WTC11 (cell line): ENCODE measurements at regions not wholly inside any gene's neighbourhood (a gene's known extent, or its start where the extent isn't known, plus 50 kb on each side); places are given as distances from the start of the nearest gene placed in this dataset.

Experiments used
- ATAC-seq: fragments of 200-7000 bp; cut with Tn5 transposase; 2 replicates; pipeline ENCODE4 v1.10.0; 2021; ENCODE audit warnings: mild to moderate bottlenecking, moderate library complexity
- CTCF ChIA-PET: fragments of 300-600 bp; sonication (Branson Sonifier 250); formaldehyde crosslinking; loops from one replicate; lab custom pipeline; 2021; ENCODE audit warnings: antibody characterized with exemption; lab: Charles Lee
- POLR2A ChIA-PET: fragments of 350-600 bp; sonication (Branson Sonifier 250); formaldehyde crosslinking; loops from one replicate; lab custom pipeline; 2021; ENCODE audit warnings: antibody characterized with exemption; lab: Charles Lee
- DNase-seq: peaks from one replicate; pipeline ENCODE4 v3.0.0; 2021; ENCODE audit warnings: low spot score
- H3K27ac Mint-ChIP-seq: 2 replicates; pipeline ENCODE4 v1.8.0; 2021; ENCODE audit warnings: mixed read lengths
- H3K27me3 Mint-ChIP-seq: 2 replicates; pipeline ENCODE4 v1.8.0; 2021; ENCODE audit warnings: low read depth, mild to moderate bottlenecking, moderate library complexity, mixed read lengths
- H3K36me3 Mint-ChIP-seq: 2 replicates; pipeline ENCODE4 v1.8.0; 2021; ENCODE audit warnings: mixed read lengths
- H3K4me1 Mint-ChIP-seq: 2 replicates; pipeline ENCODE4 v1.8.0; 2022; ENCODE audit warnings: mixed read lengths
- H3K4me3 Mint-ChIP-seq: 2 replicates; pipeline ENCODE4 v1.8.0; 2021; ENCODE audit warnings: mild to moderate bottlenecking, moderate library complexity, mixed read lengths
- H3K9me3 Mint-ChIP-seq: 2 replicates; pipeline ENCODE4 v1.8.0; 2021; ENCODE audit warnings: mixed read lengths
- ATF1 ChIP-seq: sonication (generic); formaldehyde crosslinking; IDR thresholded peaks from 2 replicates; pipeline ENCODE4 v1.8.1; 2023; ENCODE audit warnings: mild to moderate bottlenecking, moderate library complexity, missing genetic modification reagents
- ATF3 ChIP-seq: sonication (generic); formaldehyde crosslinking; conservative IDR thresholded peaks from 2 replicates; pipeline ENCODE4 v1.8.1; 2022; ENCODE audit warnings: mild to moderate bottlenecking, missing genetic modification reagents
- ATF6 ChIP-seq: sonication (generic); formaldehyde crosslinking; IDR thresholded peaks from 2 replicates; pipeline ENCODE4 v1.8.1; 2023; ENCODE audit warnings: mild to moderate bottlenecking, missing genetic modification reagents
- CREB1 ChIP-seq: sonication (generic); formaldehyde crosslinking; IDR thresholded peaks from 2 replicates; pipeline ENCODE4 v1.8.0; 2023; ENCODE audit warnings: mild to moderate bottlenecking, missing genetic modification reagents
- CTCF ChIP-seq: fragments of 200-600 bp; IDR thresholded peaks from 2 replicates; pipeline ENCODE4 v1.8.0; 2022; ENCODE audit warnings: antibody characterized with exemption
- E2F4 ChIP-seq: sonication (generic); formaldehyde crosslinking; IDR thresholded peaks from 2 replicates; pipeline ENCODE4 v1.8.1; 2022; ENCODE audit warnings: low read depth, mild to moderate bottlenecking, moderate library complexity, missing genetic modification reagents, borderline replicate concordance
- ESRRA ChIP-seq: sonication (generic); formaldehyde crosslinking; IDR thresholded peaks from 2 replicates; pipeline ENCODE4 v1.8.1; 2022; ENCODE audit warnings: mild to moderate bottlenecking, missing genetic modification reagents, borderline replicate concordance
- ETV6 ChIP-seq: sonication (generic); formaldehyde crosslinking; IDR thresholded peaks from 2 replicates; pipeline ENCODE4 v1.8.1; 2022; ENCODE audit warnings: mild to moderate bottlenecking, missing genetic modification reagents
- GRHL2 ChIP-seq: fragments of 250-450 bp; sonication (Bioruptor Pico); IDR thresholded peaks from 2 replicates; pipeline ENCODE4 v1.8.0; 2022; ENCODE audit warnings: mild to moderate bottlenecking, moderate library complexity; ENCODE audit not compliant: insufficient replicate concordance, severe bottlenecking
- HMGA2 ChIP-seq: fragments of 250-450 bp; sonication (Bioruptor Pico); IDR thresholded peaks from 2 replicates; pipeline ENCODE4 v1.4.0; 2021; ENCODE audit warnings: mild to moderate bottlenecking, moderate library complexity
- IRF1 ChIP-seq: sonication (generic); formaldehyde crosslinking; IDR thresholded peaks from 2 replicates; pipeline ENCODE4 v1.8.0; 2023; ENCODE audit warnings: missing genetic modification reagents
- IRF2 ChIP-seq: sonication (generic); formaldehyde crosslinking; IDR thresholded peaks from 2 replicates; pipeline ENCODE4 v1.8.0; 2022; ENCODE audit warnings: low read depth, missing genetic modification reagents, borderline replicate concordance
- JAZF1 ChIP-seq: fragments of 250-450 bp; sonication (Bioruptor Pico); IDR thresholded peaks from 2 replicates; pipeline ENCODE4 v1.9.0; 2021; ENCODE audit warnings: moderate library complexity, mild to moderate bottlenecking, inconsistent platforms
- OVOL2 ChIP-seq: fragments of 250-450 bp; sonication (Bioruptor Pico); IDR thresholded peaks from 2 replicates; pipeline ENCODE4 v1.9.0; 2021; ENCODE audit warnings: mild to moderate bottlenecking, borderline replicate concordance
- RELA ChIP-seq: sonication (generic); formaldehyde crosslinking; IDR thresholded peaks from 2 replicates; pipeline ENCODE4 v1.8.1; 2022; ENCODE audit warnings: missing genetic modification reagents, mild to moderate bottlenecking, borderline replicate concordance
- RORB ChIP-seq: fragments of 250-450 bp; sonication (Bioruptor Pico); IDR thresholded peaks from 2 replicates; pipeline ENCODE4 v1.9.0; 2021; ENCODE audit warnings: mild to moderate bottlenecking
- SMAD4 ChIP-seq: sonication (generic); formaldehyde crosslinking; IDR thresholded peaks from 2 replicates; pipeline ENCODE4 v1.8.0; 2022; ENCODE audit warnings: mild to moderate bottlenecking, missing genetic modification reagents
- TEAD1 ChIP-seq: sonication (generic); formaldehyde crosslinking; IDR thresholded peaks from 2 replicates; pipeline ENCODE4 v1.8.0; 2022; ENCODE audit warnings: mild to moderate bottlenecking, missing genetic modification reagents
- ZNF138 ChIP-seq: sonication (generic); formaldehyde crosslinking; conservative IDR thresholded peaks from 2 replicates; pipeline ENCODE4 v1.8.1; 2022; ENCODE audit warnings: mild to moderate bottlenecking, moderate library complexity, missing genetic modification reagents
- ZNF232 ChIP-seq: sonication (generic); formaldehyde crosslinking; IDR thresholded peaks from 2 replicates; pipeline ENCODE4 v1.8.0; 2022; ENCODE audit warnings: mild to moderate bottlenecking, missing genetic modification reagents
- ZNF416 ChIP-seq: fragments of 250-450 bp; sonication (Bioruptor Pico); IDR thresholded peaks from 2 replicates; pipeline ENCODE4 v1.9.0; 2021; ENCODE audit warnings: mild to moderate bottlenecking, inconsistent platforms

GRCh38 chr2:150415022-150415421, 72.4 kb downstream of the RND3 start:
- no peak for DNase-seq
- Mint-ChIP-seq H3K9me3 (peaks cover 31% of the 10 kb centered on the region), H3K4me3 (no peak overlapping the region), H3K4me1 (peaks cover 19% of the 10 kb centered on the region), H3K27me3 (no peaks in the 10 kb centered on the region; the same call in 1 of the 2 replicates), H3K36me3 (peaks cover 21% of the 10 kb centered on the region), H3K27ac (no peak overlapping the region)
- TF ChIP-seq ESRRA (CRISPR knock-in tag): no peak
- no peak for TF ChIP-seq RORB (CRISPR knock-in tag)
- TF ChIP-seq E2F4 (CRISPR knock-in tag): no peak
- no peak for TF ChIP-seq SMAD4 (CRISPR knock-in tag)
- TF ChIP-seq OVOL2: no peak
- no peak for TF ChIP-seq CTCF
- no peak for TF ChIP-seq RELA (CRISPR knock-in tag)
- TF ChIP-seq HMGA2 (CRISPR knock-in tag): no peak
- no peak for TF ChIP-seq ZNF232 (CRISPR knock-in tag)
- no peak for TF ChIP-seq ATF3
- TF ChIP-seq TEAD1 (CRISPR knock-in tag): no peak
- no peak for TF ChIP-seq ZNF138 (CRISPR knock-in tag)
- TF ChIP-seq ATF1 (CRISPR knock-in tag): no peak
- TF ChIP-seq GRHL2 (CRISPR knock-in tag): no peak
- CTCF ChIA-PET: interaction anchor here (0.9 kb wide), 1 partner anchor 10 kb away, joined by 4 read pairs; no protein-coding TSS in a partner anchor
- POLR2A ChIA-PET: no interaction called here
- ATAC-seq: no peak

GRCh38 chr2:150413910-150414309, 73.6 kb downstream of the RND3 start:
- Mint-ChIP-seq H3K4me1 (peaks cover 17% of the 10 kb centered on the region), H3K27me3 (no peaks in the 10 kb centered on the region; the same call in 1 of the 2 replicates), H3K4me3 (no peak overlapping the region), H3K27ac (no peak overlapping the region), H3K36me3 (peaks cover 21% of the 10 kb centered on the region)
- POLR2A ChIA-PET: no interaction called here
- no peak for TF ChIP-seq IRF1
- no peak for TF ChIP-seq ZNF416 (CRISPR knock-in tag)
- no peak for TF ChIP-seq JAZF1 (CRISPR knock-in tag)
- TF ChIP-seq ATF3: no peak
- TF ChIP-seq IRF2 (CRISPR knock-in tag): no peak
- no peak for TF ChIP-seq ZNF138 (CRISPR knock-in tag)
- TF ChIP-seq ATF6: no peak
- no peak for TF ChIP-seq ETV6 (CRISPR knock-in tag)
- TF ChIP-seq CREB1 (CRISPR knock-in tag): no peak
- TF ChIP-seq, all 79 proteins: peak for 0
- DNase-seq (no peak), ATAC-seq (no peak)
- peaks cover 31% of the 10 kb centered on the region for H3K9me3 Mint-ChIP-seq
- CTCF ChIA-PET: interaction anchor here (1.4 kb wide), 1 partner anchor 11 kb away, joined by 3 read pairs; no protein-coding TSS in a partner anchor
